Neural progenitor cell (in vitro differentiated cells): ENCODE measurements at regions not wholly inside any gene's neighbourhood (a gene's known extent, or its start where the extent isn't known, plus 50 kb on each side); places are given as distances from the start of the nearest gene placed in this dataset.
"Not testable (repeated sequence)": the region's sequence is repeated elsewhere in the genome, so short reads cannot be mapped to it uniquely, and the experiment has no call there.

ENCODE experiments used
- CTCF ChIP-seq: fragments of 200-600 bp; sonication (generic); IDR thresholded peaks from 2 replicates; pipeline ENCODE4 v1.5.1; 2017; ENCODE audit warnings: antibody characterized with exemption, mild to moderate bottlenecking
- EZH2phosphoT487 ChIP-seq: fragments of 200-600 bp; sonication (generic); IDR thresholded peaks from 2 replicates; pipeline ENCODE4 v1.6.1; 2017; ENCODE audit warnings: antibody characterized with exemption

GRCh38 chr7:106579086-106579485 lies 81.9 kb downstream of the CCDC71L start:
- not testable (repeated sequence) for TF ChIP-seq EZH2phosphoT487, CTCF
